Cardiac fibroblast (primary cell): ENCODE measurements at regions not wholly inside any gene's neighbourhood (a gene's known extent, or its start where the extent isn't known, plus 50 kb on each side); places are given as distances from the start of the nearest gene placed in this dataset.

Experiments
- DNase-seq, 2 donors: peaks; one replicate each; pipeline versions ENCODE4 v3.0.0 to v3.0.0-alpha.2; 2010; ENCODE audit warnings: low read depth in 2 of 2
- H3K4me3 ChIP-seq, 2 donors: replicated peaks in 1 of 2; 1 replicate in 1 of 2; 2 replicates in 1 of 2; pipeline ENCODE4 v1.5.1; 2011; ENCODE audit warnings: low read depth in 2 of 2, low read length in 2 of 2, mild to moderate bottlenecking in 2 of 2, moderate library complexity in 1 of 2
- CTCF ChIP-seq: IDR thresholded peaks from one replicate; pipeline ENCODE4 v1.5.1; 2011; ENCODE audit warnings: low read depth, mild to moderate bottlenecking, low read length, inconsistent platforms

- no peak for TF ChIP-seq CTCF
- no peak overlapping the region for H3K4me3 ChIP-seq
- DNase-seq = no peak
These were observed 57.9 kb upstream of the PLS3 start for GRCh38 chrX:115503099-115503498.

DNA sequence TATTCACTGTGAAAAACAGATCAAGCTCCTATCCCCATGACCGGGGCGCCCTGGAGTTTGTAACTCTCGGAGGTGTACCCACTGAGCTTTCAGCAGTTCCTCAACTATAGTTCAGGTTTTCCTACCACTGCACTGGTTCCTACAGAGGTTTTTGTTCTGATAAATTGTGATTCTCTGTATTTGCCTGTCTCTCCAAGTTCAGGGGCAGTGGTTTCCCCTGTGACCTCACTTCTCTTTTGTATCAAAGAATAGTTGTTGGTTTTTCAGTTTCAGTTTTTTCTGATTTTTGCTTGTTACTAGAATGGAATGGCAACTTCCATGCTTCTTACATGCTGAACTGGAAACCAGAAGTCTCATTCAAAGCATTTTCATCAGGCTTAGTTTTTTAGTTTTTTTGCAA is 56.8 kb upstream of the PLS3 start:
- DNase-seq = no peak
- no peak for TF ChIP-seq CTCF
- no peak overlapping the region for H3K4me3 ChIP-seq
